DND-41 (cell line): ENCODE measurements at regions not wholly inside any gene's neighbourhood (a gene's known extent, or its start where the extent isn't known, plus 50 kb on each side); places are given as distances from the start of the nearest gene placed in this dataset.

ENCODE experiments used
- ATAC-seq: fragments of 200-7000 bp; cut with Tn5 transposase; 3 replicates; pipeline ENCODE4 v1.9.1; 2021; ENCODE audit warnings: low read depth; ENCODE audit not compliant: insufficient read depth
- DNase-seq: peaks from one replicate; pipeline ENCODE4 v3.0.0-alpha.2; 2020
- H2AFZ ChIP-seq: 2 replicates; pipeline ENCODE4 v1.6.0; 2012; ENCODE audit warnings: low read depth, low read length
- H3K27ac ChIP-seq: 2 replicates; pipeline ENCODE4 v1.5.1; 2012; ENCODE audit warnings: low read length, inconsistent platforms
- H3K27me3 ChIP-seq: fragments of 200-600 bp; sonication (generic); 2 replicates; pipeline ENCODE4 v1.6.0; 2012; ENCODE audit warnings: low read length, mild to moderate bottlenecking, inconsistent platforms; ENCODE audit not compliant: insufficient read depth, poor library complexity
- H3K36me3 ChIP-seq: 2 replicates; pipeline ENCODE4 v1.5.1; 2012; ENCODE audit warnings: low read length, inconsistent platforms; ENCODE audit not compliant: insufficient read depth
- H3K4me1 ChIP-seq: 2 replicates; pipeline ENCODE4 v1.5.1; 2012; ENCODE audit warnings: mild to moderate bottlenecking, low read length; ENCODE audit not compliant: insufficient read depth
- H3K4me2 ChIP-seq: 2 replicates; pipeline ENCODE4 v1.6.0; 2012; ENCODE audit warnings: mild to moderate bottlenecking, moderate library complexity, low read length, inconsistent platforms; ENCODE audit not compliant: insufficient read depth
- H3K4me3 ChIP-seq, 2 experiments: fragments of 200-600 bp in 1 of 2; shearing (Covaris generic) in 1 of 2; 2 replicates each; pipeline ENCODE4 v1.5.1; 2012 to 2016; ENCODE audit warnings: inconsistent platforms in 2 of 2, low read length in 2 of 2, mild to moderate bottlenecking in 2 of 2, low read depth in 1 of 2, moderate library complexity in 1 of 2
- H3K79me2 ChIP-seq: 2 replicates; pipeline ENCODE4 v1.6.0; 2012; ENCODE audit warnings: low read length, inconsistent platforms; ENCODE audit not compliant: insufficient read depth
- H3K9ac ChIP-seq: 2 replicates; pipeline ENCODE4 v1.6.0; 2012; ENCODE audit warnings: low read depth, mild to moderate bottlenecking, inconsistent platforms, low read length, moderate library complexity
- H3K9me3 ChIP-seq: 2 replicates; pipeline ENCODE4 v1.5.1; 2012; ENCODE audit warnings: low read length, moderate library complexity, mild to moderate bottlenecking, inconsistent platforms; ENCODE audit not compliant: insufficient read depth, severe bottlenecking
- H4K20me1 ChIP-seq: 2 replicates; pipeline ENCODE4 v1.6.0; 2012; ENCODE audit warnings: low read length; ENCODE audit not compliant: insufficient read depth
- EZH2 ChIP-seq: IDR thresholded peaks from 3 replicates; pipeline ENCODE4 v1.6.1; 2012; ENCODE audit warnings: borderline replicate concordance, low read depth, mild to moderate bottlenecking, moderate library complexity, low read length, inconsistent platforms; ENCODE audit not compliant: severe bottlenecking
- TF ChIP-seq, protein P1 (sequence below): IDR thresholded peaks from 2 replicates; pipeline ENCODE4 v1.5.1; 2012; ENCODE audit warnings: borderline replicate concordance, low read length, moderate library complexity, mild to moderate bottlenecking; ENCODE audit not compliant: poor library complexity, severe bottlenecking; ENCODE audit errors: extremely low read depth

DNA sequence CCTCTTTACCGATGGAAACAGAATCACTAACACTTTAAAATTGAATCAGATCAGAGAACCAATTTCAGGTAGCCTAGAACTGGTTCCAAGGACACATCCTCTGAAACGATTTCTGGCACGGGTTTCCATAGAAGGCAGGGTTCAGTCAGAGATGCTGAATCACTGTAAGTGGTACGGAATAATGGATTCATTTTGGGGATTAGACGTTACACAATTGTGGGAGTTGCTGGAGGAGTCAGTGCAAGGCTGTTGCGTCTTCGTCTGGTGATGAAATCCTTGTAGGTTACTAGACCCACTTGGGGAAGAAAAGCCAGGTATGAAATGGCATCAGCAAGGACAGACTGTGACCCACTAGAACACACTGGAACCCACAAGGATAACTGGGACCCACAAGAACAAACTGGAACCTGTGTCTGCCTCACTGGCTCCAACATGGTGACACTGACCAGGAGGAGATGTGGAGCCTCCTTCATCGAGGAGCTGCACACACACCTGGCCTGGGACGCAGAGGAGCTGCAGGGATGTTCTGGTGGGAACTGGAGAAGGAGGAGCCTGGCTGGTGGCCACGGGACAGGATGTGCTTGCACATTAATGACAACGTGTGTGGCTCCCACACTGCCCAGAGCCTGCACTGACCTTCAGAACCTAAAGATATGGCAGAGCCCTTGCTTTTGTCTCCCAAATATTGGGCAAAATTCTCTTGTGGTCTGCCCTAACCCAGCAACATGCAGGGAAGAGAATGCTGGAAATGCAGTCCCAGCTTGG is 105.1 kb downstream of the TRAPPC11 start:
- DNase-seq (no peak), ATAC-seq (no peak)
- H3K36me3 ChIP-seq, result no peaks in the 10 kb centered on the region
- no peak overlapping the region for H3K27ac ChIP-seq
- H3K9me3 ChIP-seq, result no peaks in the 10 kb centered on the region
- H3K9ac ChIP-seq, result no peak overlapping the region
- no peaks in the 10 kb centered on the region for H4K20me1 ChIP-seq
- no peak overlapping the region for H2AFZ ChIP-seq
- TF ChIP-seq EZH2, result no peak
- TF ChIP-seq, protein P1, sequence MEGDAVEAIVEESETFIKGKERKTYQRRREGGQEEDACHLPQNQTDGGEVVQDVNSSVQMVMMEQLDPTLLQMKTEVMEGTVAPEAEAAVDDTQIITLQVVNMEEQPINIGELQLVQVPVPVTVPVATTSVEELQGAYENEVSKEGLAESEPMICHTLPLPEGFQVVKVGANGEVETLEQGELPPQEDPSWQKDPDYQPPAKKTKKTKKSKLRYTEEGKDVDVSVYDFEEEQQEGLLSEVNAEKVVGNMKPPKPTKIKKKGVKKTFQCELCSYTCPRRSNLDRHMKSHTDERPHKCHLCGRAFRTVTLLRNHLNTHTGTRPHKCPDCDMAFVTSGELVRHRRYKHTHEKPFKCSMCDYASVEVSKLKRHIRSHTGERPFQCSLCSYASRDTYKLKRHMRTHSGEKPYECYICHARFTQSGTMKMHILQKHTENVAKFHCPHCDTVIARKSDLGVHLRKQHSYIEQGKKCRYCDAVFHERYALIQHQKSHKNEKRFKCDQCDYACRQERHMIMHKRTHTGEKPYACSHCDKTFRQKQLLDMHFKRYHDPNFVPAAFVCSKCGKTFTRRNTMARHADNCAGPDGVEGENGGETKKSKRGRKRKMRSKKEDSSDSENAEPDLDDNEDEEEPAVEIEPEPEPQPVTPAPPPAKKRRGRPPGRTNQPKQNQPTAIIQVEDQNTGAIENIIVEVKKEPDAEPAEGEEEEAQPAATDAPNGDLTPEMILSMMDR, result no peak
- no peak overlapping the region for H3K4me3 ChIP-seq
- no peaks in the 10 kb centered on the region for H3K4me1 ChIP-seq
- peaks cover 7% of the 10 kb centered on the region for H3K27me3 ChIP-seq
- H3K4me2 ChIP-seq, result no peak overlapping the region
- H3K79me2 ChIP-seq, result no peaks in the 10 kb centered on the region

DNA sequence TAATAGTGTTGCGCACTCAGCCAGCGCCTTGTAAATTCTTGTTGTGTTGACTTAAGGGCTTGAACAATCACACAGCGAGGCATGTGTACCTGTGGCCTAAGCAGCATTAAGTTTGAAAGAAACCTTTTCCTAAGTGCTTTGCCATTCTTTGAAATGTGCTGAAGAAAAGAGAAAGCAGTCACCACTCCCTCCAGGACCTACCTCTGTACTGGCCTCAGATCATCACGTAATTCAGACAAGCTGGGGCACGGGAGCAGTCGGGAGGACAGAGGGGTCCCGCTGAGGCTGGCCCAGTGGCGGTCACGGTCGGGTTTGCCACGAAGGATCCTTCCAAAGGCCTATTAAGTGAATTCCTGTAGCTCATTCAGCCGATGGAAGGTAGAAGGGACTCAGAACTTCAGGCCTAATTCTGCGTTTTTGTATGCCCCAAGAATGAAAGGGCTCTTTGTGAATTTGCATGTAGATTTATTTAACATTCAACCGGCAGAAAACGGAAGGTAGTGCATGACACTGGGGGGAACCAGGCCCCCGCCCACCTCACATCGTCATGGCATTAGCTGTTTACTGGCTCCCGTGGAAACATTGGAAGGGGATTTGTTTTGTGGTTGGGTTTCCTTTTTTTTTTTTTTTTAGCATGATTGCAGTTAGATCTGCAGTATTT is 106.3 kb downstream of the TRAPPC11 start:
- ATAC-seq, result no peak
- no peak overlapping the region for H3K27ac ChIP-seq
- no peaks in the 10 kb centered on the region for H3K36me3 ChIP-seq

DNA sequence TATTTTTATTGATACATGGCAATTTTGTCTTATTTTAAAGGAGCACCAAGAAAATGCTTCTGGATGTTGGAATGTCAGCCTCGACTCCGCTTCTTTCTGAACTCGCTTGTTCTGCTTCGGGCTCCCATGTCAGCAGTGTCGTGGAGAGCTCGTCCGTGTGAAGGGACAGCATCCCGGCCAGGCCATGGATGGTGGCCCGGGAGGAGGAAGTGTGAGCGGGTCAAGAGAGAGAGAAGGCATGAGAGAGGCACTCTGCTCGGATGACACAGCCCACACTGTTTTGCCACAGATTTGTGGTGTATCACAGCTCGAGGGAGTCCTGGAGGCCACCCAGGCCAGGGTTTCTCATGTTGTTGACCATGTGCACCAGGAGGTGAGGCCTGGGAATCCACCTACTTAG is 107.0 kb downstream of the TRAPPC11 start:
- no peak overlapping the region for H3K4me3 ChIP-seq
- DNase-seq (no peak), ATAC-seq (no peak)
- no peak for TF ChIP-seq EZH2
- TF ChIP-seq, protein P1, result no peak
- H3K36me3 ChIP-seq, result no peaks in the 10 kb centered on the region
- no peaks in the 10 kb centered on the region for H3K9me3 ChIP-seq
- no peak overlapping the region for H2AFZ ChIP-seq
- H3K4me2 ChIP-seq, result no peak overlapping the region
- H4K20me1 ChIP-seq, result no peaks in the 10 kb centered on the region
- H3K79me2 ChIP-seq, result no peaks in the 10 kb centered on the region
- no peak overlapping the region for H3K27ac ChIP-seq
- no peaks in the 10 kb centered on the region for H3K4me1 ChIP-seq
- H3K27me3 ChIP-seq, result peaks cover 7% of the 10 kb centered on the region
- no peak overlapping the region for H3K9ac ChIP-seq

More for the DNA sequence above, 106.3 kb downstream of the TRAPPC11 start:
- H3K79me2 ChIP-seq, result no peaks in the 10 kb centered on the region
- H2AFZ ChIP-seq, result no peak overlapping the region
- H4K20me1 ChIP-seq, result no peaks in the 10 kb centered on the region
- no peak for TF ChIP-seq EZH2
- TF ChIP-seq, protein P1, result no peak
- H3K4me1 ChIP-seq, result no peaks in the 10 kb centered on the region
- H3K27me3 ChIP-seq, result peaks cover 7% of the 10 kb centered on the region
- DNase-seq, result no peak
- H3K9me3 ChIP-seq, result no peaks in the 10 kb centered on the region
- no peak overlapping the region for H3K9ac ChIP-seq
- no peak overlapping the region for H3K4me3 ChIP-seq
- H3K4me2 ChIP-seq, result no peak overlapping the region
